ENCODE measurements at regions not wholly inside any gene's neighbourhood (a gene's known extent, or its start where the extent isn't known, plus 50 kb on each side); places are given as distances from the start of the nearest gene placed in this dataset.

DNA sequence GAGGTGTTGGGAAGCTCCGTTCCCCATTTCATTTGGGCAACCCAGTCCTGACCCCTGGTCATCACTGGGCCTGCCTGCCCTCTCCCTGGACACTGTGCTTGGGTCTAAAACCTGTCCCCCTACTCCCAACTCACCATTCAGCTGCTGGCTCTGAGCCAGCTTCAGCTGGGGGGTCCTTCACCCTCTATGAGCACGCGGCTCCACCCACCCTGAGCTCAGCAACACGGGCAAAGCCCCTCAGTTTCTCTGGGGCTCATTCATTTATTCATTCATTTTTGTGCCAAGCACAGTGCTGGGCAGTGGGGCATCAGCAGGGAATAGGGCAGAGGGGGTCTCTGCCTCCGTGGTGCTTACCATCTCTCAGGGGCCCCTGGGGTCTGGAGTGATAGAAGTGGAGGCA, 199.8 kb upstream of the MVB12B start:
- DNase-seq (ENCODE audit: low read depth): no peak

GRCh38 chr9:126127591-126127990, 199.0 kb upstream of the MVB12B start:
- DNase-seq (ENCODE audit: low read depth): no peak

DNA sequence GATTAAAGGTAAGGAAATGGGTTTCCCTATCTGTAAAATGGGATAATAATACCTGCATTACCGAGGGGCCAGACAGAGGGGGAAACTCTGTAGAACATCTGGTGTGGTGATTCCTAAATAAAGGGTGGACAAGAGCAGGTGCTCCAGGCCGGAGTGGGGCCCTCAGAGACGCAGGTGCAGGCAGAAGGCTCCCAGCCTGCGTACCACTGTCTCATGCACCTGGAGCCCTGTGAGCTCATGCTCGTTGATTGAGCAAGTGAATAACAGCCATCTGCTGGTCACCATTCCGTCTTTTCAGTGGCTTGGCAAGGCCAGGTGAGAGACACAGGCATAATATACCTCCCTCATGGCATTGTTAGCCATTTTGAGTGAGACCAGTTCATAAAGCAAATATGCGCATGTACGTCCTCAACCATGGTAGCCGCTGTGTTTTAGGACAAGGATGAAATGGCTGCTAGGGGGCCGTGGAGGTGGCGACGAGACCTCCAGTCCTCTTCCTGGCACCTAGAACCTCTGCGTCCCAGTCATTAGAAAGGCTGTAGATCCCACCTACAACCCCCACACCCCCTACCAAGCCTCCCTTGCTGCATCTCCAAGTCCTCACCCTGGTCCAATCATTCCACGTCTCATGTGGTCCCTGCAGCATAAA, 198.0 kb upstream of the MVB12B start:
- no peak for DNase-seq (ENCODE audit: low read depth)

GRCh38 chr9:126131066-126132010, 195.3 kb upstream of the MVB12B start:
- DNase-seq (ENCODE audit: low read depth): no peak

DNA sequence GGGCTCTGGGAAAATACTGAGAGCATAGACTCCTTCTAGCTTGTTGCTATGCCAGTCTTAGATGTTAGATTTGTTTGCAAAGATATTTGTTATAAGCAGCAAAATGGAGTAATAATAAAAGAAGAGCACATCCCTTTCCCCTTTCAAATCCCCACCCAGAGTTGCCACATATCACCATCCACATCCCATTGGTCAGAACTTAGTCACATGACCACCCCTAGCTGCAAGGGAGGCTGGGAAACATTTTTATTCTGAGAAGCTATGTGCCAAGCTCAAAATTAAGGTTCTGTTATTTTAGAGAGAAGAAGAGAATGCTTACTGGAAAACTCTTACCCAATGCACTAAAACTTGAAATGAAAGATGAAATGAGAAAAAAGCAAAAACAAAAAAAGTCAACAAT, 193.9 kb upstream of the MVB12B start:
- DNase-seq (ENCODE audit: low read depth): no peak

DNA sequence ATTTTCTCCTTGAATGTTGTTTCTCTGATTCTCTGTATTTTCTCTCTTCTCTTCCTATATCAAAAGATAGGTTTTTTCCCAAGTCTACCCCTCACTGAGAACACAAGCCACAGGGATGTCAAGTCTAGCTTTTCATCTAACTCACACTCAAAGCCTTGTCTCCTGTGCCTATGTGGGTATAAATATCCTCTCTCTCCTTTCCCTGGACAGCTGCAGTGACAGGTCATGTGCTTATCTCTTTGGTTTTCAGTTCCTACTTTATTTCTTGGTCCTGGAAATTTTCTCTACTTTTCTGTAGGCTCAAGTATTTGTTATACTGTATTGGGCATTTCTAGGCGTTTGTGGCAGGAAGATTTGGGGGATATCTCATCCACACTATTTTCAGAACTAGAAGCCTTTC, 182.4 kb upstream of the MVB12B start:
- DNase-seq (ENCODE audit: low read depth): no peak

- no peak for DNase-seq (ENCODE audit: low read depth)
Measured at GRCh38 chr9:126144603-126145456, 181.8 kb upstream of the MVB12B start.

- no peak for DNase-seq (ENCODE audit: low read depth)
Measured at GRCh38 chr9:126145887-126146253, 180.8 kb upstream of the MVB12B start.

- no peak for DNase-seq (ENCODE audit: low read depth)
Measured at GRCh38 chr9:126146254-126147145, 180.1 kb upstream of the MVB12B start.

DNA sequence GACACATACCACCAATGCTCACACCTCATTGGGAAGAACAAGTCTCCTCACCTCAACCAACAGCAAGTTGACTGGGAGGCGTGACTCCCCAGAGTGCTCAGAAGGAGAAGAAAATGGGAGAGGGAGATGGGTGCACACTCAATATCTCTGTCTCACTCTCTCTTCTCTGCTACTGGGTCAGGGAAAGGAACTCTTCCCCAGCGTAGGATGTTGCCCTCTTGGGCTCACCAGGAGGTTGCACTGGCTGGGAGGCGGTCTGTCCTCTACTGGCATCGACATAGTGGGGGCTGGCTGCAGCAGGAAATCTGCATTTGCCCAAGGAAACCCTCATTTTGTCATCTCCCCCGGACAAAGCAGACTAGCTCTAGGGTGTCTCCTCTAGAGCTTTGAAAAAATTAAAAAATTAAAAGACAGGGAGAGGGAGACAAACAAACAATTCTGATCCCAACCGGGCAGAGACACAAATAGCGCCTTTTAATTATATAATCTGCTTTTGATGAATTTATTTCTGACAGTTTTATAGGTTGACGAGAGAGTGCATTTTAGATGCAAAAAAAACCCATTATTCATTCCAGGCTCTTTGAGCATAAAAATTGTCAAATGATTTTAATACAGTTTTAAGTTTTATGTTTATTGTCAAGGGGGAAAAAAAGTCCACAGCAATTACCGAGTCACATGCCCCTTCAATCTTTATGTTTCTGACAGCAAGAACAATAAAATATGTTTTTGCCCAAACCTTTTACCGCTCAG, 179.3 kb upstream of the MVB12B start:
- no peak for DNase-seq (ENCODE audit: low read depth)

GRCh38 chr9:126147936-126148870, 178.4 kb upstream of the MVB12B start:
- no peak for DNase-seq (ENCODE audit: low read depth)

- DNase-seq (ENCODE audit: low read depth): no peak
Measured at GRCh38 chr9:126148994-126149393, 177.6 kb upstream of the MVB12B start.

DNA sequence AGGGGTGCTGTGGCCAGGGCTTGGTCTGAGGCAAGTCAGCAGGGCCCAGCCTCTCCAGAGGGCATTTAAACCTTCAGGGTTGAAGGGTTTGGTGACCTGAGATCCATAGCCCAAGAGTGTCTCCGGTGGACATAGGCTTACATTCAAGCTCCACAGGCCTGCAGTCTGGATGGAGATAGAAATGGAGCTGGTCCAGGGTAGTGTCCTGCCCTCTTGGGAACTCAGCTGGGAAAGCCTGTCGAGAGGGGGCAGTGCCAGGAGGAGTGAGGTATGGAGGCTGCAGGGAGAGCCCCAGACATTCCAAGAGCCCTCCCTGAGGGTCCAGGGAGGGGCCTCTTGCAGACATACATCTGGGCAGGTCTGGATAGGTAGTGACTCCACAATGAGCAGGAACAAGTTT, 177.0 kb upstream of the MVB12B start:
- no peak for DNase-seq (ENCODE audit: low read depth)

DNA sequence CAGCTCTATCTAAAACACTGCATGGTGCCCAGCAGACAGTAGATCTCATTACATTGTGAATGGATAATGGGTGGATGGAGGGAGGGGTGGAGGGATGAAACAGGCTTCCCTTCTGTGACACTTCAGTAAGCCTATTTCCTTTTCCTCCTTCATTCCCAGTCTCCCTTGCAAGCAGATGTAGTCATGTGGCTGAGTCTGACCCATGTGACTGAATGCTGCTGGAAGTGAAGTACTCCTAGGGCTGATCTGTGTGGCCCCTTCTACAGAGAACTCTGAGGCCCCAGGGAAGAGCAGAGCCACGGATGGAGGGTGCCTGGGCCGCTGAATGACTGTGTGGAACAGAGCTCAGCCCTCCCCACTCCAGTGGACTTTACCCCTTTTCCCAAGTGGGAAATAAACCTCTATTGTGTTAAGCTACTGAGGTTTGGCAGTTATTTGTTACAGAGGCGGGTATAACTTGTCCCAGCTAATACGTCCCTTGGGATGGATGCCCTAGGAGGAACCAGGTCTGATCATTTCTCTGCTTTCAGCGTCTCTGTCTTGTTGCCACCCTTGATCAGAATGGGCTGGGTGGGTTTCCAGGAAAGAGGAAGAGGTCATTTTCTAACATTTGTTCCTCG, 176.1 kb upstream of the MVB12B start:
- DNase-seq (ENCODE audit: low read depth): no peak

GRCh38 chr9:126151031-126151685, 175.5 kb upstream of the MVB12B start:
- no peak for DNase-seq (ENCODE audit: low read depth)

DNA sequence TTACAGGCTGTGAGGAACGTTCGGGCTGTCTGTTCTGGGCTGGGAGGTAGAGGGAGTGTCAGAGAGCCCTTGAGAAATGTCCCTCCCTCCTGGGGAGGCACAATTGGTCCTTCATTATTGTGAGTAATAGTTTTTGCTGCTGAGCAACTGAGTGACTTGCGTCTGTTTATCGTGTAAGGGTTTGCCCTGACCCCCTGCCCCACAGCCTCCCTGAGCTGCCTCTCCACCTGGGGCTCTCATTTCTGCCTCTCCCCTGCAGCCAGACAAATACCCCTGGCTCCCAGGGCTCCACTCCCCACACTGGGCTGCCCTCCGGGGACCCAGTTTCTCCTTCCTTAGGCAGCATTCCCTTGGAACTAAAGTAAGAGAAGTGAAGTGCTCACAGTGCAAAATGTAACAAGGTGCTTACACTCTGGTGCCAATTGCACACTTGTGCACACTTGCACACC, 174.9 kb upstream of the MVB12B start:
- DNase-seq (ENCODE audit: low read depth): no peak

DNA sequence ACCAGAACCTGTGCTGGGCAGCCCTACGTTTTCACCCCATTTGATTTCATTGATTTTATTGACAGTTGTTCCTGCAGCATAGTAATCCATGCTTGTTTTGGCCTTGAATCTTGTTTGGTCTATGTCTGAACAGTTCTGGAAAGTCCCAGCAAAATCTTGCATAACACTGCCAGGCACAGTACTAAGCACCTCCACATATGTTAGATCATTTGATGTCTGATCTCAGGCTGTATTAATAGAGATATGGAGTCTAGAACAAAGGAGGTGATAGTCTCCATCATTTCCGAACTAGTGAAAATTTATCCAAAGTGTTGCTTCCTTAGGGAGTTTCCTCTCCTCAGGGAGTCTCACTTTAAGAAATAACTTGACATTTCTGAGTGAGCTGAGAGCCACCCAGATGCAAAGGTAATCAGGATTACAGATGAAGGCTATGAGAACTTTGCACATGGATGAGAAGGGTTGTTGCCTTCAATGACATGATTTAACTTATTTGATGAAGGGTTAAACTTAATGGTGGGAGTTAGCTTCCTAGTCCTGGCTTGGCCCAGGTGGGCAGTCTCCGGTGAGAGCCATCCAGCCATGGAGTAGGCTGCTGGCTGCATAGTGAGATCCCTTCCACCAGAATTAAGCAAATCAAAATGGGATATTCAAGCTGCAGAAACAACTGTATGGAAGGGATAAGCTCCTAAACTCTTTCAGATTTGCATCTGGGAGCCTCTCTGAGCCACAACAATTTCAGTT, 173.8 kb upstream of the MVB12B start:
- no peak for DNase-seq (ENCODE audit: low read depth)

DNA sequence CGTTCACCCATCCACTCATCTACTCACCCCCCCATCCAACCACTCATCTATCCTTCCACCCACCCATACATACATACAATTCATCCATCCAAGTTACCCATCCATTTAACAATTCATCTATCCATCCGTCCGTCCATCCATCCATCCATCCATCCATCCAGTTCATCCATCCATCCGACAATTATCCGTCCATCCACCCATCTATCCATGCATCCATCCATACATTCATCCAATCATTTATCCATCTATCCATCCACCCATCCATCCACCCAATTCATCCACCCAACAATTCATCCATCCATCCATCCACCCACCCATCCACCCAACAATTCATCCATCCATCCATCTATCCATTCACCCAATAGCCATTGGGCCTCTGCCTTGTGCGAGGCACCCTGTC, 173.2 kb upstream of the MVB12B start:
- DNase-seq (ENCODE audit: low read depth): no peak

All from stimulated activated CD4-positive, alpha-beta T cell treated with anti-CD3 and anti-CD28 coated beads, Interleukin-2, amount 100 ng/mL, for 4 hours (primary cell).